NOMO-1 (cell line): ENCODE measurements at regions not wholly inside any gene's neighbourhood (a gene's known extent, or its start where the extent isn't known, plus 50 kb on each side); places are given as distances from the start of the nearest gene placed in this dataset.
"Not testable (repeated sequence)": the region's sequence is repeated elsewhere in the genome, so short reads cannot be mapped to it uniquely, and the experiment has no call there.

Experiments used
- DNase-seq, 2 experiments: peaks; one replicate each; lab custom pipeline; 2025; ENCODE audit not compliant: unreplicated experiment in 2 of 2; lab: John Stamatoyannopoulos, UW

DNA sequence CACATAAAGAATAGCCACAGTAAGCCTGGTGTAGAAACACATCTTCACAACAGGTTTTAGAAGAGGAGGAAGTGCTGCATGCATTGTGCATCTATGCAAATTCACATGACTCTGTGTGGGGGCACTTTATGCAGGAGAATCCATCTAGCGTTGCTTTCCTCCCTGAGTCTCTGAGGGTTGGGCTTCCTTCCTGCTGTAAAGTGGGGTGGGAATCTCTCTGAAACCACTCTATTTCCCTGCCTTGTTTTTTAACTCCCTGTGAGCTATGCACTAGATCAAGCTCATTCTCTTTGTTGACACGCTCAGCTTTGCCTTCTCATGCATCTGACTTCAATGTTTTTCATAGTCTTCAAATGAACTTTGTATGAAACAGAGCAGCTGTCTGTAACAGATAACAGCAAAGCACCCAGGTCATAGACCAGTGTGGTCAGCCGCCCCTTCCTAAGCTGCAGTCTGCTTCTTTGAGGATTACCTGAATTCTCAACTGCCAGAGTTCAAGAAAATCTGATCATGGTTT, 102.7 kb upstream of the DPH5 start:
- DNase-seq, result no peak

DNA sequence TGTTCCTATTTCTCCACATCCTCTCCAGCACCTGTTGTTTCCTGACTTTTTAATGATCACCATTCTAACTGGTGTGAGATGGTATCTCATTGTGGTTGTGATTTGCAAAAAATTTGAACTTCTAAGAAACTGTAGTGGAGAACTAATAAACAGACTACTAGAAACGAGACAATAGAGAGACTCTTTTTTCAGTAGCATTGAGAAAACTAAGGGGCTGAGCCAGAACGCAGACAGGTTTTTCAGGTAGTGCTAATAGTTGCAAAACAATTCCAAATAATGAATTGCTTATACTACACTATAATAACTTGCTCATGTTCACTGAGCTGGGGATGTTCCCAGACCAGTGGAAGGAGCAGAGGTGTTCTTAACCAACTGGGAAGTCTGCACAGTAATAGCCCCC, 98.8 kb upstream of the DPH5 start:
- DNase-seq, result no peak

DNA sequence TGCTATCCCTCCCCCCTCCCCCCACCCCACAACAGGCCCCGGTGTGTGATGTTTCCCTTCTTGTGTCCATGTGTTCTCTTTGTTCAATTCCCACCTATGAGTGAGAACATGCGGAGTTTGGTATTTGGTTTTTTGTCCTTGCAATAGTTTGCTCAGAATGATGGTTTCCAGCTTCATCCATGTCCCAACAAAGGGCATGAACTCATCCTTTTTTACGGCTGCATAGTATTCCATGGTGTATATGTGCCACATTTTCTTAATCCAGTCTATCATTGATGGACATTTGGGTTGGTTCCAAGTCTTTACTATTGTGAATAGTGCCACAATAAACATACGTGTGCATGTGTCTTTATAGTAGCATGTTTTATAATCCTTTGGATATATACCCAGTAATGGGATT, 98.3 kb upstream of the DPH5 start:
- not testable (repeated sequence) for DNase-seq

DNA sequence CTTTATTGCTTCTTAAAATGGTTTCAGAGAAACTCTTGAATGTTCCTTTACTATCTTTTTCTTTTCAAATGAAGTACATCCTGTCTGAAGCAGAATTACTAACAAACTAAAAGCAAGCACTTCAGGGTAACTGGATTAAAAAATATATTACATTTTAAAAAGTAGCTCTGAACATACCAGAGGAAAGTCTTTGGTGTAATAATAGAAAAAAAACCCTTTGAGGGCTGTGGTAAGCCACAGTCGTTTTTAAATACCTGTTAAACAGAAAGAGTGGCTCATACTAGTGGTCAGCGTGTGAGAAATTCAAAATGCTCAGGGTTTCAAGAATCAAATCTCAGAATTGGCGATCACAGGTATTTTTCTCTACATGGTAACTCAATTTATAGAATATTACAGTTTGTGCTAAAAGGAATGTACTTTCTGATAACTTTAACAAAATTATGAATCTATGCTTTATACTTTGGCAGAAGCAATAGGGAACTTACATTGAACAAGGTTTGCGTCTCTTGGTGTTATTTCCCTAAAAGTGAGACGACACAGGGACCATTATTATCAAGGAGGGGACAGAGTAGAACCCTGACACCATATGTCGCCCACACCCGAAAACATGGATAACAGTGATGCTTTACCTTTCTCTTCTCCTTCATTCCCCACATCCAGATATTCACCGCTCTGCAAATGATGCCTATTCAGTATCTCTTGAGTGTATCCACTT, 97.0 kb upstream of the DPH5 start:
- DNase-seq, result no peak

- no peak for DNase-seq
Observed at GRCh38 chr1:101121975-101122374, 96.4 kb upstream of the DPH5 start.

- no peak for DNase-seq
Observed at GRCh38 chr1:101121504-101121903, 95.9 kb upstream of the DPH5 start.

- DNase-seq, result no peak
Observed at GRCh38 chr1:101120868-101121267, 95.3 kb upstream of the DPH5 start.

DNA sequence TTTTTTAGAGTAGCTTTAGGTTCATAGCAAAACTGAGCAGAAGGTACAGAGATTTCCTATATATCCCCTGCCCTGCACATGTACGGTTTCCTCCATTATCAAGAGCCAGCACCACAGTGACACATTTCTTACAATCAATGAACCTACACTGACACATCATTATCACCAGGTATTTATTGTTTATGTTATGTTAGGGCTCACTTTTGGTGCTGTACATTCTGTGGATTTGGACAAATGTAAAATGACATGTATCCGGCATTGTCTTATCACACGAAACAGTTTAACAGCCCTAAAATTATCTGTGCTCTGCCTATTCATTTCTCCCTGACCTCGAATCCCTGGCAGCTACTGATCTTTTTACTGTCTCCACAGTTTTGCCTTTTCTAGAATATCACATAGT, 93.7 kb upstream of the DPH5 start:
- DNase-seq, result no peak

GRCh38 chr1:101116006-101116405, 90.4 kb upstream of the DPH5 start:
- no peak for DNase-seq

- DNase-seq, result no peak
Observed at GRCh38 chr1:101115112-101115511, 89.5 kb upstream of the DPH5 start.

GRCh38 chr1:101114128-101114527, 88.5 kb upstream of the DPH5 start:
- DNase-seq, result not testable (repeated sequence)

DNA sequence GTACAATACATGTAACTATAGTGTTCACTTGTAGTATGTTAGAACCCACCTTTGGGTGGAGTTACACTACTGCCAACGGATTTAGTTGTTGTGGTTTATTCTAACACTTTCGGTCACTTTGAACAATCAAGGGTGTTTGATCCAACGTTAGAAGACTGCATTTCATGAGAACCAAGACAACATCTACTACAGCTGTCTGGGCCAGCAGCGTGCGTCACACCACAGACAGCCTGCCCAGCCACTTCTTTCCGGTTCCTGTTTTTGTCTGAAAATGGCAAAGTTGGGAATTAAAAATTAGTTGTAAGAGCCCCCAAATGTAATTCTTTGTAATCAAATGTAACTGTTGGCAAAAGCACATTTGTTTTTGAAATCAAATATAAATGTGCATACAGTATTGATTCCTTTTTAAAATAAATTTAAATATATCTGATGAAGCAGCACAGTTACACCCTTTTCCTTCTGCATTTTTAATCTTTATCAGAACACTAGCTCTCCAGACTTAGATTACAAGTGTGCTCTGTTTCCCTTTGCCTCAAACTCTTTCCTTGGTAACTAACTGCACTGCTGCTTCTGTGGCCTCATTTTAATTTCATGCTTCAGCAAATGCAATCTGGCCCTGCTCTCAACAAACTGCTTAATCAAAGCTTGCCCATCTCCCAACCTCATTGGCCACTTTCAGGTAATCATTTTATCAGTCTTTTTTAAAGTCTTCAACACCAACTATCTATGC, 86.6 kb upstream of the DPH5 start:
- peak; percentile 63 to 64 for DNase-seq

GRCh38 chr1:101111461-101111860, 85.9 kb upstream of the DPH5 start:
- no peak for DNase-seq

DNA sequence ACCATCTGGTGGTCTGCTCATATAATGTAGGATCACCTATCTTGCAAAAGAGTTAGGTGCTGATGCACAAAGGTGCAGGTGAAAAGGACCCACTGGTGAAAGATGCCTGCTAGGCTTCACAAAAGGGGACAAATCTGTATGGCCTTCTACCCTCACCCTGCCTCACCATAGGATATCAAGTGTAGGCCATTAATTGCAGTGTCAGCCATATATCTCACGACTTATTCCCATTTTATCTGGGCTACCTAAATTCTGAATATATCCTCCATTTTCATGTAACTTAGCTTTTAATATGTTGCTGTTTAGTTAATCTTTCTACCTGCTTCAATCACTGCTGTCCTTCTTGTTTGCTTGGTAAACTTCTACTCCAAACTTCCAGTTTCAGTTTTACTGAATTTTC, 84.2 kb upstream of the DPH5 start:
- no peak for DNase-seq

DNA sequence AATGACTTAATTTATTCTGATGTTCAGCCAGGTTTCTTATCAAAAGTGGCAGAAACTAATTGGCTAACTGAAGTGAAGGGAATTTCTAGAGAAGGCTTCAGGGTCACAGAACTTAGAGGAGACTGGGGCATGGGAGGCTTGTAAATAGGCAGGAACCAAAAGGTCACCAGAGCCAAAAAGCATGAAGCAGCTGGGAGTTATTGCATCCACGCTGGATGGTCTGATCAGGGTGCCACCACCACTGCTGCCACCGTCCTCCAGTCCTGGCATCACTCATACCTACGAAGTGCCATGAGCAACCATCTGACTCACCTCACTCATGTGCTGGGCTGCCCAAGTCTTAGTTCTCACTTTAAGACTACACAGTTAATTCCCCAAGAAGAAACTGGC, 82.5 kb upstream of the DPH5 start:
- no peak for DNase-seq

DNA sequence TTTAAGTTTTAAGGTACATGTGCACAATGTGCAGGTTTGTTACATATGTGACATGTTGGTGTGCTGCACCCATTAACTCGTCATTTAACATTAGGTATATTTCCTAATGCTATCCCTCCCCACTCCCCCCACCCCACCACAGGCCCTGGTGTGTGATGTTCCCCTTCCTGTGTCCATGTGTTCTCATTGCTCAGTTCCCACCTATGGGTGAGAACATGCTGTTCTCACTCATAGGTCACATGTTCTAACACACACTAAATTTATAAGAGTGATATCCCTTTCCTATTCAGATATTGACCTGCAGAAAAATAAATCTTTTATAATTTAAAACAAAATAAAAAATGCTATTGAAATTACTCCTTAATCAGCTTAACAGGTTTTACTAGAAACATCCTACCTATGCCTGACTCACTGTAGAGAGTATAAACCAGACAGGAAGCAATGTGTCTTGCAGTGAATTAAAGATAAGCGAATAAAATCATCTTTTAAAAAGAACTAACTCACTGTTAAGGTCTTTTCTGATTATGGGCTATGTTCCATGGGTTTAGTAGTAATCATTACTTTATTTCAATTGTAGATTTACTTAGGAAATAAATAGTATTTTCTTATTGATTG, 82.0 kb upstream of the DPH5 start:
- no peak for DNase-seq

GRCh38 chr1:101105877-101106276, 80.3 kb upstream of the DPH5 start:
- DNase-seq, result no peak

GRCh38 chr1:101102426-101103156, 77.0 kb upstream of the DPH5 start:
- no peak for DNase-seq

- no peak for DNase-seq
Observed at GRCh38 chr1:101101360-101101759, 75.8 kb upstream of the DPH5 start.

- no peak for DNase-seq
Observed at GRCh38 chr1:101100674-101101073, 75.1 kb upstream of the DPH5 start.

- DNase-seq, result no peak
Observed at GRCh38 chr1:101098907-101099306, 73.3 kb upstream of the DPH5 start.
